Renal cortex interstitium (tissue), 11 donors: ENCODE measurements at regions not wholly inside any gene's neighbourhood (a gene's known extent, or its start where the extent isn't known, plus 50 kb on each side); places are given as distances from the start of the nearest gene placed in this dataset.
A peak's percentile ranks its signal among the peaks of the same experiment; 100 is the strongest.
"Not testable (repeated sequence)": the region's sequence is repeated elsewhere in the genome, so short reads cannot be mapped to it uniquely, and the experiment has no call there.

ENCODE experiments used
- DNase-seq, 11 donors: peaks; one replicate each; pipeline ENCODE4 v3.0.0-alpha.2; 2013; ENCODE audit warnings: low read depth in 9 of 11, low spot score in 4 of 11; ENCODE audit errors: extremely low read depth in 1 of 11

DNA sequence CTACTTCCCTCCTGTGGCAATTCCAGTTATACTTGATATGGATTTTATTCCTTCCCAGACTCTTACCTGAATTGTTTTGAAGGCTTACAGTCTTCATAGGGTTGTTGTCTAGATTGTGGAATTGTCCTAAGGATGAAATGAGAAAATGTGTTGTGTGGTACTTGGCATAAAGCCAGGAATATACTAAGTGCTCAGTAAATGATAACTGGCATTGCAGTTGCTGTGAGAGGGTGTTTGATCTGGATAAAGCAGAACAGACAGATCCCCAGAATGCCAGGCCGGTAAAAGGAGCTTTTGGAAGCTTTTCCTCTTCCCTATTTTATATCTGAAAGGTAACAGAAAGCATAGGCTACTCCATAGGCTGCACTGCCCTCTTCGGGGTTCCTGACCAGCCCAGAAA is 78.4 kb upstream of the IKBKE start:
- not testable (repeated sequence) for DNase-seq

GRCh38 chr1:206397501-206397900 is 72.8 kb upstream of the IKBKE start:
- DNase-seq, result not testable (repeated sequence)

- DNase-seq, result not testable (repeated sequence)
These were observed 72.0 kb upstream of the IKBKE start for GRCh38 chr1:206398261-206398660.

GRCh38 chr1:206403612-206404307 is 66.5 kb upstream of the IKBKE start:
- not testable (repeated sequence) for DNase-seq

GRCh38 chr1:206404309-206405027 is 65.8 kb upstream of the IKBKE start:
- not testable (repeated sequence) for DNase-seq

- not testable (repeated sequence) for DNase-seq
These were observed 65.0 kb upstream of the IKBKE start for GRCh38 chr1:206405282-206405681.

DNA sequence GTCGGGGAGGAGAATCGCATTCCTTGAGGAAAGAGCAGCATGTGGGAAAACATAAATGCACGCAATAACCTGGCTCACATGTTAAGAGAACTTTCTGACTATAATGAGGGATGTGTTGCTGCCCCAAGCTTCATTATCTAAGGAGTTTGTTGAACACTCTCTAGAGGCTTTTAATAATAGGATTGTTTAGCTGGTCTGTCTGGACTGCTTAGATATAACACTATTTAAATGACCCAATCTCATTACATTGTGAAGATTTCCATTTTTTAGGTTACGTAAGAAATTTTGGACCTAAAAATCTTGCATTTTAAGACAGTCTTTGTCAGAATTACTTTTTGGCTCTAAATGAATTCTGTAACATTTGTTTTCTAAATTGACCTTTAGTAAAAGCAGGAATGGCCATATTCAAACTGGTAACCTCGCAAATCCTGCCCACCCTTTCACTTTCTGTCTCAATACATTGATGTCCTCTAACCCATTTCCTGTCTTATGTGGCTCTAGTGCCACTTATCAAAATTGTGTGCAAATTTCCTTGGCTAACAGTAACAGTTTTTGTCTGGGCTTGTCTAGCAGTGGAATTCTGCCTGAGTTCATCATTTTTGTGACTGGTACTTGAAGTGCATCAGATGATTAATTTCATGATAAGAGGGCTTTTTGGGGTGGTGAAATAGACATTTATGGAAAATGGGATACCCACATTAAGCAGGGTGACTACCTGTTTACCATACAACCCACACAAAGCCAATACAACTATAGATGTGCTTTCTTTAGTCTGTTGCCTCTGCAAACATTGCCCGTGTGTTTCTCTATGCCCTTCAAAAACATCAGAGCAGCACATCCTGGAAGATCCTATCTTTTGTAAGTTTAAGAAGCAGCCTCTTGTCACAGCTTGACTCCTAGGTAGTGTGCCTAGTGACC is 61.6 kb upstream of the IKBKE start:
- not testable (repeated sequence) for DNase-seq

GRCh38 chr1:206411321-206411720 is 59.0 kb upstream of the IKBKE start:
- no peak for DNase-seq

GRCh38 chr1:206415942-206416341 is 54.3 kb upstream of the IKBKE start:
- peak in 4 of 11 donors; percentile 2 to 26 (median 9) for DNase-seq

DNA sequence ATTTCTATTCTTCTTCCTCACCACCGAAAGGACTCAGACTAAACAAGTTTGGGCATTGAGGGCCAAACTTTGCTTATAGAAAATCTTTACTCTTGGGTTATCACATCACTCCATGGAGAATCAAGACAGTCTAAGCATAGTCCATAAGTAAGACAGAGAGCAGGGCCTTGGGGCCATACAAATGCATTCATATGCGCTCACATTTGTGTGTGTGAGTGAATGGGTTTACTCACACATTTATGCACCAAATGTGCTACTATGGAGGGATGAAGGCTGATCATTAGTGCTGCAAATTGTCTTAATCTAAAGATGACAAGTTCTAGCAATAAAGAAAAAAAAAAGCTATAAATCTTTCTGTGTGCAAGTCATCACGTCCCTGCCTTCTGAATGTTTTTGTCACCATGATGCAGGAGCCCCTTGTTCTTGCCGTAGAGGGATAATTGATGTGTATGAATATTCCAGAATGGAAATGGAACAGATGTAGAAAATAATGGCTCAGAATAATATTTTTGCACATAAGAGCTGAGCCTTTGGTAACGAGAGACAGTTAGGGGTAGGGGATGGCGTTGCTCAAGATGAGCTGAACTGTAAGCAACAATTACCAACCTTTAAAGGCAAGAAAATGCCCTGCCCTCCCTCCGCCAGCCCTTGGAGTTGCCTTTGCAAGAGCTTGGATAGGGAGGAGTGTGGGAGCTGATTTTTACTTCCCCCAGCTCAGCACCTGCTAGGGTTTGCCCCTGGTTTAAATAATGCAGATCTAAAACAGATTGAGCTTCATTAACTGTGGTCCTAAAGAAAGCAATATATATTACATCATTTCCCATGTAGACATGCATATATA is 52.3 kb upstream of the IKBKE start:
- no peak for DNase-seq

DNA sequence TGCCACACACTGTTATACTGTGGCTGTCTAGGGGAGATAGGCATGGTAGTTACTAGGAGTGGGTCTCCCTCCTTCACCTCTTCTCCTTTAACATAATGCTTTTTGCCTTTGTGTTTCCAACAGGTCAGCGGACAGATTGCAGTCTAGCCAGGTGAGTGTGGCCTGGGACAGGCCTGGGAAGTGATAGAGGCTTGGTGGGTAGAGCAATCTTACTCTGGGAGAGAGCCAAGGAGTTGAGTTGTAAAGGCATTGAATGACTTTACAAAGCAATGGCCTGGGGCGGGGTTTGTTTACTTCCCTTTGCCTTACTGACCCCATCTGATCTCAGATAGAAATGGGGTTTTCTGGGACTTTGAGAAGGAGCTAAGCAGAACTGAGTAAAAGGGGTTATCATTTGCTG is 51.0 kb upstream of the IKBKE start:
- DNase-seq, result no peak

GRCh38 chr1:206419783-206420182 is 50.5 kb upstream of the IKBKE start:
- DNase-seq, result no peak

DNA sequence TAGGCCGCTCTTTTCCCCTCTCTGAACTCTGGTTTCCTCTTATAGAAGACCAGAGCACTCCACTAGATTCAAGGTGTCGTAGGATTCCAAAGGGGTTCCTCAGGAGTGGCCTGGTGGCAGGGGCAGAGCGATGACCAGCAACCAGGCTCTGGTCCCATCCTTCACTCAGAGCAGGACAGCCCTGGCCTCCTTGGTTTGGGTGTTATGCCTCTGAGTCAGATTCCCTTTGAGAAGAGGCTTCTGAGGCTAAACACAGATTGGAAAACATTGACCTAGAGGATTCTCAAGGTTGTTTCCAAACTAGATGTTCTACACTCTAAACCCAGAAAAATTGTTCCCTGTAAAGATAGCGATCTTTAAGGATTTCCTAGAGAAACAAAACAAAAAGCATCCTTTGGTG is 49.8 kb upstream of the IKBKE start:
- DNase-seq, result no peak
